Vagina (tissue), 2 donors: ENCODE measurements at regions not wholly inside any gene's neighbourhood (a gene's known extent, or its start where the extent isn't known, plus 50 kb on each side); places are given as distances from the start of the nearest gene placed in this dataset.

Source experiments
- DNase-seq, 2 donors: peaks; one replicate each; pipeline ENCODE4 v3.0.0-alpha.2; 2017; ENCODE audit errors: extremely low spot score in 2 of 2
- H3K27ac ChIP-seq: fragments of 200-600 bp; sonication (generic); one replicate; pipeline ENCODE4 v1.5.1; 2019
- H3K27me3 ChIP-seq: fragments of 200-600 bp; sonication (generic); one replicate; pipeline ENCODE4 v1.5.1; 2019
- H3K36me3 ChIP-seq, 2 donors: fragments of 200-600 bp; sonication (generic); one replicate each; pipeline ENCODE4 v1.5.1; 2017 to 2019
- H3K4me1 ChIP-seq: fragments of 200-600 bp; sonication (generic); one replicate; pipeline ENCODE4 v1.5.1; 2019
- H3K4me3 ChIP-seq, 2 donors: fragments of 200-600 bp; sonication (generic); 1 replicate in 1 of 2; 2 replicates in 1 of 2; pipeline ENCODE4 v1.5.1; 2016 to 2019
- H3K9me3 ChIP-seq: fragments of 200-600 bp; sonication (generic); one replicate; pipeline ENCODE4 v1.5.1; 2019
- POLR2A ChIP-seq, 2 donors: fragments of 450-650 bp; IDR thresholded peaks; one replicate each; pipeline ENCODE4 v1.6.1; 2017; ENCODE audit warnings: antibody characterized with exemption in 2 of 2, mild to moderate bottlenecking in 2 of 2, moderate library complexity in 2 of 2
- POLR2AphosphoS5 ChIP-seq, 2 donors: sonication (generic); formaldehyde crosslinking; IDR thresholded peaks; one replicate each; pipeline ENCODE4 v1.9.0; 2017; ENCODE audit warnings: antibody characterized with exemption in 2 of 2, mild to moderate bottlenecking in 2 of 2, low read depth in 1 of 2; ENCODE audit not compliant: insufficient read depth in 1 of 2
- intact Hi-C: fragments of 100-400 bp; cut with DNase I; formaldehyde crosslinking; loops from one replicate; pipeline ENCODE4 v1.15.1; 2023
- TF ChIP-seq, protein P1 (sequence below), 3 experiments: fragments of 450-650 bp in 2 of 3; fragments of 200-600 bp in 1 of 3; sonication (generic) in 1 of 3; IDR thresholded peaks; one replicate each; pipeline ENCODE4 v1.5.1; 2017 to 2019; ENCODE audit warnings: antibody characterized with exemption in 3 of 3, mild to moderate bottlenecking in 2 of 3, moderate library complexity in 2 of 3

DNA sequence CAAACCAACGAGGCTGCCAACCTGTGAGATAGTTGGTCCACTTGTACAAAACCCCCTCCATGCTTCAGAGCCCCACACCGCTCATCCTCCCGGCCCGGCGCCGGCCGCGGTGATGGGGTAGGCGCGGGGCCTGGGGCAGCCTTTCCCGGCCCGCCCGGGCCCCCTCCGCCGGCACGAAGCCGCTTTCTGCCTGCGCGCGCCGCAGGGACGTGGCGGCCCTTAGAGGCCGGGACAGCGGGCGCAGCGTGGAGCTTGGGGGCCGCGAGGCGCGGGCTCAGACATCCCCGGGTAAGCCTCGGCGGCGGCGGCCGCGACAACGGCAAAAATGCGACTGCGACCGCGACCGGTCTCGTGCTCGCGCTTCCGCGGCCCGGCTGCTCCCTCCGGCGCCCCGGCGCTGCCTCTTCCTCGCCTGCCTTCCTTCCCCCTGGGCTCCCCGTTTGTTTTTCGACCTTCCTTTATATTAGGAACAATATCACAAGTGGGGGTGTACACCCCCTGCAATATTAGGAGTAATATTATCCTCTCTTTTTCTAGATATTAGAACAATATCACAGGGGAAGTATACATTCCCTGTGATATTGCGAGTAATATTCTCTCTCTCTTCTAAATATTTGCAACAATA lies 53.9 kb upstream of the CEACAM21 start:
- no peak for DNase-seq
- Histone ChIP-seq H3K27me3 (no peaks in the 10 kb centered on the region), H3K4me3 (peak overlapping the region; percentile 28 to 36), H3K4me1 (no peaks in the 10 kb centered on the region), H3K36me3 (no peaks in the 10 kb centered on the region), H3K27ac (peak overlapping the region; percentile 39), H3K9me3 (no peaks in the 10 kb centered on the region)
- TF ChIP-seq POLR2AphosphoS5 (IDR thresholded peaks at IDR 0.05; ENCODE audit: insufficient read depth in 1 of 2, low read depth in 1 of 2): no peak
- TF ChIP-seq POLR2A (IDR thresholded peaks at IDR 0.05): no peak
- TF ChIP-seq, protein P1, sequence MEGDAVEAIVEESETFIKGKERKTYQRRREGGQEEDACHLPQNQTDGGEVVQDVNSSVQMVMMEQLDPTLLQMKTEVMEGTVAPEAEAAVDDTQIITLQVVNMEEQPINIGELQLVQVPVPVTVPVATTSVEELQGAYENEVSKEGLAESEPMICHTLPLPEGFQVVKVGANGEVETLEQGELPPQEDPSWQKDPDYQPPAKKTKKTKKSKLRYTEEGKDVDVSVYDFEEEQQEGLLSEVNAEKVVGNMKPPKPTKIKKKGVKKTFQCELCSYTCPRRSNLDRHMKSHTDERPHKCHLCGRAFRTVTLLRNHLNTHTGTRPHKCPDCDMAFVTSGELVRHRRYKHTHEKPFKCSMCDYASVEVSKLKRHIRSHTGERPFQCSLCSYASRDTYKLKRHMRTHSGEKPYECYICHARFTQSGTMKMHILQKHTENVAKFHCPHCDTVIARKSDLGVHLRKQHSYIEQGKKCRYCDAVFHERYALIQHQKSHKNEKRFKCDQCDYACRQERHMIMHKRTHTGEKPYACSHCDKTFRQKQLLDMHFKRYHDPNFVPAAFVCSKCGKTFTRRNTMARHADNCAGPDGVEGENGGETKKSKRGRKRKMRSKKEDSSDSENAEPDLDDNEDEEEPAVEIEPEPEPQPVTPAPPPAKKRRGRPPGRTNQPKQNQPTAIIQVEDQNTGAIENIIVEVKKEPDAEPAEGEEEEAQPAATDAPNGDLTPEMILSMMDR (IDR thresholded peaks at IDR 0.05): no peak
- intact Hi-C loops: no loop called here

DNA sequence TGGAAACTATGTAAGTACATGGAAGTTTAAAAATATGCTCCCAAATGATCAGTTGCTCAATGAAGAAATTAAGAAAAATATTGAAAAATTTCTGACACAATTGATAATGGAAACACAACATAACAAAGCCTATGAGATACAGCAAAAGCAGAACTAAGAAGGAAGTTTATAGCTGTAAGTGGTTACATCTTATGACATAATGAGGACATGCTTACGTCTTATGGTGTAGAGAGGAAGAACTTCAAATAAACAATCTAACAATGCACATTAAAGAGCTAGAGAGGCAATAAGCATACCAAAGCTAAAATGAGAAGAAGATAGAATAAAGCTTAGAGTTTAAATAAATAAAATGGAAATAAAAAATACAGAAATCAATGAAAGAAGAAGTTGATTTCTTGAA lies 50.0 kb upstream of the CEACAM21 start:
- peaks cover 2% of the 10 kb centered on the region for H3K4me1 ChIP-seq
- TF ChIP-seq POLR2AphosphoS5 (IDR thresholded peaks at IDR 0.05; ENCODE audit: insufficient read depth in 1 of 2, low read depth in 1 of 2) (no peak), POLR2A (IDR thresholded peaks at IDR 0.05) (no peak)
- TF ChIP-seq, protein P1 (IDR thresholded peaks at IDR 0.05): no peak
- intact Hi-C loops: no loop called here
- H3K9me3 ChIP-seq: no peaks in the 10 kb centered on the region
- no peaks in the 10 kb centered on the region for H3K36me3 ChIP-seq
- H3K27me3 ChIP-seq: no peaks in the 10 kb centered on the region
- no peak overlapping the region for H3K4me3 ChIP-seq
- no peak overlapping the region for H3K27ac ChIP-seq
- DNase-seq: no peak
